ENCODE measurements at regions not wholly inside any gene's neighbourhood (a gene's known extent, or its start where the extent isn't known, plus 50 kb on each side); places are given as distances from the start of the nearest gene placed in this dataset.

- Mint-ChIP-seq H3K4me3 (no peak overlapping the region), H3K9me3 (no peaks in the 10 kb centered on the region), H3K4me1 (ENCODE audit: low read depth) (peaks cover 19% of the 10 kb centered on the region), H3K27me3 (ENCODE audit: insufficient read depth) (no peaks in the 10 kb centered on the region), H3K27ac (no peak overlapping the region), H3K36me3 (ENCODE audit: low read depth) (no peaks in the 10 kb centered on the region)
- no peak for DNase-seq
- TF ChIP-seq CTCF (IDR thresholded peaks at IDR 0.05): no peak
Measured at GRCh38 chr3:191003742-191004141, 141.2 kb upstream of the GMNC start.

- no peak for TF ChIP-seq CTCF (IDR thresholded peaks at IDR 0.05)
- H3K27ac Mint-ChIP-seq: peak overlapping the region; percentile 69
- no peak for DNase-seq
Measured at GRCh38 chr3:190996181-190996775, 133.8 kb upstream of the GMNC start.

GRCh38 chr3:190995156-190995555 lies 132.7 kb upstream of the GMNC start:
- TF ChIP-seq CTCF (IDR thresholded peaks at IDR 0.05): no peak
- Mint-ChIP-seq H3K4me3 (no peak overlapping the region), H3K9me3 (no peaks in the 10 kb centered on the region), H3K27me3 (ENCODE audit: insufficient read depth) (no peaks in the 10 kb centered on the region), H3K36me3 (ENCODE audit: low read depth) (no peaks in the 10 kb centered on the region), H3K27ac (no peak overlapping the region), H3K4me1 (ENCODE audit: low read depth) (peaks cover 35% of the 10 kb centered on the region)
- no peak for DNase-seq

More at GRCh38 chr3:190996181-190996775, 133.8 kb upstream of the GMNC start:
- H3K36me3 Mint-ChIP-seq (ENCODE audit: low read depth): no peaks in the 10 kb centered on the region
- peaks cover 43% of the 10 kb centered on the region for H3K4me1 Mint-ChIP-seq (ENCODE audit: low read depth)
- no peaks in the 10 kb centered on the region for H3K27me3 Mint-ChIP-seq (ENCODE audit: insufficient read depth)
- H3K9me3 Mint-ChIP-seq: no peaks in the 10 kb centered on the region
- peak overlapping the region; percentile 84 for H3K4me3 Mint-ChIP-seq

- Mint-ChIP-seq H3K4me1 (ENCODE audit: low read depth) (peaks cover 11% of the 10 kb centered on the region), H3K27ac (no peak overlapping the region), H3K27me3 (ENCODE audit: insufficient read depth) (peaks cover 4% of the 10 kb centered on the region; the same call in 1 of the 2 replicates), H3K9me3 (peaks cover 10% of the 10 kb centered on the region; the same call in 1 of the 2 replicates), H3K36me3 (ENCODE audit: low read depth) (peaks cover 7% of the 10 kb centered on the region; the same call in 1 of the 2 replicates), H3K4me3 (no peak overlapping the region)
- no peak for DNase-seq
- no peak for TF ChIP-seq CTCF (IDR thresholded peaks at IDR 0.05)
Measured at GRCh38 chr3:190990898-190991297, 128.4 kb upstream of the GMNC start.

GRCh38 chr3:190989218-190989617 lies 126.7 kb upstream of the GMNC start:
- no peak for TF ChIP-seq CTCF (IDR thresholded peaks at IDR 0.05)
- H3K4me1 Mint-ChIP-seq (ENCODE audit: low read depth): no peaks in the 10 kb centered on the region
- DNase-seq: no peak
- peaks cover 7% of the 10 kb centered on the region; the same call in 1 of the 2 replicates for H3K36me3 Mint-ChIP-seq (ENCODE audit: low read depth)
- peaks cover 10% of the 10 kb centered on the region; the same call in 1 of the 2 replicates for H3K9me3 Mint-ChIP-seq
- H3K27ac Mint-ChIP-seq: no peak overlapping the region
- H3K27me3 Mint-ChIP-seq (ENCODE audit: insufficient read depth): peaks cover 5% of the 10 kb centered on the region; the same call in 1 of the 2 replicates
- H3K4me3 Mint-ChIP-seq: no peak overlapping the region

Data from HFFc6 (cell line).